K562 (cell line): ENCODE measurements at regions not wholly inside any gene's neighbourhood (a gene's known extent, or its start where the extent isn't known, plus 50 kb on each side); places are given as distances from the start of the nearest gene placed in this dataset.

Experiments
- ATAC-seq: fragments of 200-7000 bp; cut with Tn5 transposase; 3 replicates; pipeline ENCODE4 v1.9.1; 2020; ENCODE audit warnings: moderate library complexity
- BruUV-seq: library from RNA; stranded (reverse); fragments of 400-500 nt; replicated peaks from 2 replicates; lab custom pipeline; 2021; lab: Mats Ljungman, UMichigan
- CTCF ChIA-PET: fragments of 300-600 bp; formaldehyde crosslinking; extraction: SDS; loops from one replicate; lab custom pipeline; 2021; ENCODE audit warnings: low intra/inter-chr PET ratio; lab: Yijun Ruan, JAX
- POLR2A ChIA-PET: fragments of 300-600, 350-650 bp; sonication (Branson Sonifier 250); formaldehyde crosslinking; extraction: SDS; loops from one replicate; lab custom pipeline; 2021; ENCODE audit warnings: antibody characterized with exemption, inconsistent platforms; lab: Yijun Ruan, JAX
- DNase-seq, 4 experiments: peaks; one replicate each; pipeline versions ENCODE4 v3.0.0 to v3.0.0-alpha.2; 2011 to 2018; ENCODE audit warnings: low spot score in 3 of 4, mixed read lengths in 3 of 4; ENCODE audit errors: extremely low read depth in 1 of 4
- FAIRE-seq: peaks from 2 replicates; lab custom pipeline; 2011; peaks lifted over from hg19 to GRCh38; lab: Jason Lieb, UNC
- H2AFZ ChIP-seq: 2 replicates; pipeline ENCODE4 v1.6.0; 2011; ENCODE audit warnings: low read depth, low read length, control low read depth, inconsistent platforms
- H3K27ac ChIP-seq: fragments of 200-600 bp; 3 replicates; pipeline ENCODE4 v1.8.0; 2011; ENCODE audit warnings: low read depth, mild to moderate bottlenecking, control low read depth, inconsistent platforms, low read length, moderate library complexity, mixed read lengths; ENCODE audit errors: extremely low read depth
- H3K27me3 ChIP-seq, 2 experiments: fragments of 300-600 bp in 1 of 2; 2 replicates in 1 of 2; 3 replicates in 1 of 2; pipeline versions ENCODE4 v1.6.0 to v1.8.0; 2011; ENCODE audit warnings: inconsistent platforms in 2 of 2, low read length in 2 of 2, mild to moderate bottlenecking in 1 of 2, mixed read lengths in 1 of 2, moderate library complexity in 1 of 2; ENCODE audit not compliant: control insufficient read depth in 2 of 2, insufficient read depth in 2 of 2
- H3K36me3 ChIP-seq: fragments of 300-600 bp; 3 replicates; pipeline ENCODE4 v1.8.0; 2011; ENCODE audit warnings: mild to moderate bottlenecking, low read length, inconsistent platforms; ENCODE audit not compliant: control insufficient read depth, insufficient read depth
- H3K4me1 ChIP-seq, 2 experiments: fragments of 200-600 bp in 1 of 2; replicated peaks in 1 of 2; 2 replicates in 1 of 2; 3 replicates in 1 of 2; pipeline versions ENCODE4 v1.5.1 to v1.8.0; 2011; ENCODE audit warnings: inconsistent platforms in 2 of 2, low read length in 2 of 2, mild to moderate bottlenecking in 1 of 2, mixed read lengths in 1 of 2, moderate library complexity in 1 of 2; ENCODE audit not compliant: control insufficient read depth in 2 of 2, insufficient read depth in 2 of 2
- H3K4me2 ChIP-seq: 2 replicates; pipeline ENCODE4 v1.6.1; 2011; ENCODE audit warnings: low read length, control low read depth, inconsistent platforms, mixed read lengths; ENCODE audit not compliant: insufficient read depth
- H3K4me3 ChIP-seq: fragments of 200-600 bp; sonication (generic), shearing (Covaris generic); 2 replicates; pipeline ENCODE4 v1.5.1; 2016; ENCODE audit warnings: control low read depth, inconsistent platforms
- H3K79me2 ChIP-seq: fragments of 200-600 bp; 3 replicates; pipeline ENCODE4 v1.8.0; 2011; ENCODE audit warnings: low read length, inconsistent platforms; ENCODE audit not compliant: control insufficient read depth, insufficient read depth
- H3K9ac ChIP-seq, 2 experiments: 2 replicates each; pipeline versions ENCODE4 v1.6.0 to v1.6.1; 2011; ENCODE audit warnings: low read depth in 2 of 2, low read length in 2 of 2, control low read depth in 1 of 2, inconsistent platforms in 1 of 2, mild to moderate bottlenecking in 1 of 2, mixed read lengths in 1 of 2; ENCODE audit not compliant: insufficient read depth in 1 of 2
- H3K9me1 ChIP-seq: one replicate; pipeline ENCODE4 v1.6.0; 2011; ENCODE audit warnings: inconsistent platforms, mild to moderate bottlenecking, low read length, moderate library complexity; ENCODE audit not compliant: control insufficient read depth, insufficient read depth
- H3K9me3 ChIP-seq: replicated peaks from 2 replicates; pipeline ENCODE4 v1.5.1; 2011; ENCODE audit warnings: low read depth, low read length, inconsistent platforms; ENCODE audit not compliant: control insufficient read depth, insufficient read depth
- H4K20me1 ChIP-seq: replicated peaks from 2 replicates; pipeline ENCODE4 v1.6.1; 2011; ENCODE audit warnings: low read length, inconsistent platforms, mixed read lengths; ENCODE audit not compliant: control insufficient read depth, insufficient read depth
- BRD4 ChIP-seq: fragments of 200-600 bp; sonication (generic); IDR thresholded peaks from 2 replicates; pipeline ENCODE4 v1.6.1; 2017; ENCODE audit warnings: inconsistent platforms
- C11orf30 ChIP-seq: fragments of 450-650 bp; IDR thresholded peaks from 2 replicates; pipeline ENCODE4 v1.6.1; 2016; ENCODE audit warnings: low read depth, mild to moderate bottlenecking
- MYBL2 ChIP-seq, 2 experiments: fragments of 450-650 bp in 1 of 2; sonication (generic) in 1 of 2; formaldehyde crosslinking in 1 of 2; IDR thresholded peaks; 2 replicates each; pipeline versions ENCODE4 v1.6.1 to v1.8.1; 2017 to 2022; ENCODE audit warnings: borderline replicate concordance in 1 of 2, inconsistent platforms in 1 of 2, low read depth in 1 of 2, mild to moderate bottlenecking in 1 of 2, missing genetic modification reagents in 1 of 2, moderate library complexity in 1 of 2
- RBM25 ChIP-seq: fragments of 200-400 bp; formaldehyde crosslinking; IDR thresholded peaks from 2 replicates; pipeline ENCODE4 v1.6.1; 2018; ENCODE audit warnings: low read length, low read depth, moderate library complexity; ENCODE audit not compliant: severe bottlenecking
- RNF219 ChIP-seq: fragments of 250-450 bp; sonication (Bioruptor Pico); IDR thresholded peaks from 2 replicates; pipeline ENCODE4 v1.5.0; 2022; ENCODE audit warnings: mild to moderate bottlenecking
- TAF9B ChIP-seq: fragments of 450-650 bp; IDR thresholded peaks from 2 replicates; pipeline ENCODE4 v1.6.1; 2018; ENCODE audit warnings: mild to moderate bottlenecking; ENCODE audit not compliant: partially characterized antibody
- THRAP3 ChIP-seq: fragments of 450-650 bp; IDR thresholded peaks from 2 replicates; pipeline ENCODE4 v1.6.1; 2016; ENCODE audit warnings: mild to moderate bottlenecking, inconsistent platforms, borderline replicate concordance
- ZNF133 ChIP-seq: fragments of 250-450 bp; sonication (Bioruptor Pico); IDR thresholded peaks from 2 replicates; pipeline ENCODE4 v1.4.0; 2020; ENCODE audit warnings: mild to moderate bottlenecking
- ZNF644 ChIP-seq: fragments of 200-800 bp; sonication (Bioruptor generic); IDR thresholded peaks from 2 replicates; pipeline ENCODE4 v1.6.1; 2016; ENCODE audit warnings: low read depth, missing genetic modification characterization, missing compliant biosample characterization
- WGBS: fragments of 100-300 bp; shearing (Covaris generic); methylation state at CpG from one replicate; pipeline ENCODE4 v1.1.6; 2016; ENCODE audit warnings: low coverage, mixed read lengths; ENCODE audit not compliant: insufficient coverage; ENCODE audit errors: missing lambda C conversion rate; 5-methylcytosine and 5-hydroxymethylcytosine counted together
- in situ Hi-C: fragments of 300-500 bp; cut with MboI; formaldehyde crosslinking; loops from 4 replicates; pipeline ENCODE4 v1.15.0; 2018; ENCODE audit warnings: inconsistent platforms, mixed read lengths
- intact Hi-C: fragments of 100-400 bp; cut with micrococcal nuclease; formaldehyde crosslinking; loops from 2 replicates; pipeline ENCODE4 v1.14.2; 2022

GRCh38 chr1:244337839-244338238 lies 113.9 kb downstream of the ADSS2 start:
- in situ Hi-C loops, result no loop called here
- intact Hi-C loops, result no loop called here

More at GRCh38 chr1:244337839-244338238, 113.9 kb downstream of the ADSS2 start:
- no peak for TF ChIP-seq BRD4
- no peak for TF ChIP-seq TAF9B
- TF ChIP-seq ZNF133 (CRISPR knock-in tag), result no peak
- no peak for TF ChIP-seq RBM25
- no peak for TF ChIP-seq ZNF644 (tag)
- TF ChIP-seq RNF219, result no peak
- TF ChIP-seq C11orf30, result no peak
- TF ChIP-seq MYBL2 (IDR thresholded peaks at IDR 0.05; ENCODE audit: low read depth), result no peak
- TF ChIP-seq MYBL2 (CRISPR knock-in tag; IDR thresholded peaks at IDR 0.05; ENCODE audit: borderline replicate concordance), result no peak
- TF ChIP-seq THRAP3, result no peak
- DNase-seq (no peak), ATAC-seq (no peak), FAIRE-seq (no peak)
- Histone ChIP-seq H3K36me3 (no peaks in the 10 kb centered on the region), H3K27ac (no peak overlapping the region), H3K9ac (no peak overlapping the region), H4K20me1 (no peaks in the 10 kb centered on the region), H3K4me1 (peaks cover 13 to 20% of the 10 kb centered on the region in 2 experiments), H3K27me3 (no peaks in the 10 kb centered on the region), H3K9me1 (no peaks in the 10 kb centered on the region), H3K4me2 (no peak overlapping the region), H3K4me3 (no peak overlapping the region), H3K79me2 (no peaks in the 10 kb centered on the region), H2AFZ (no peak overlapping the region), H3K9me3 (no peaks in the 10 kb centered on the region)
- ChIA-PET POLR2A (interaction anchor here (1.7 kb wide), 1 partner anchor 9 kb away, joined by 5 read pairs; no protein-coding TSS in a partner anchor), CTCF (no interaction called here)
- WGBS, result 70% methylated on average over 3 of the region's 3 CpGs
- BruUV-seq, result no TSS peak
